ENCODE measurements at regions not wholly inside any gene's neighbourhood (a gene's known extent, or its start where the extent isn't known, plus 50 kb on each side); places are given as distances from the start of the nearest gene placed in this dataset.
A peak's percentile ranks its signal among the peaks of the same experiment; 100 is the strongest.
"Not testable (repeated sequence)": the region's sequence is repeated elsewhere in the genome, so short reads cannot be mapped to it uniquely, and the experiment has no call there.

DNA sequence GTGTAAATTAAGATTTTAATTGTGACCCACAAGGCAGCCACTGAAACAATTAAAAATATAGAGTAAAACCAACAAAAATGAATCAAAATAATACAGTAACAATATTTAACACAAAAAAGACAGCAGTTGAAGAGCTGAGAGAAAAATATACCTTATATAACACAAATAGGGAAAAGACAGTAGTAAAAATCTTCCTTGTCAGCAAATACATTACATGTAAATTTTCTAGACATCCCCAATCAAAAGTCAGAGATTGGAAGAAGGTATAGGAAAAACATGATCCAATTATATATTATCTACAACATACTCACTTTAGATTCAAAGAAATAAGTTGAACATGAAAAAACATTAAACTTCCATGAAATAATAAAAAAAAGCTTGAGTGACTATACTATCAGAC lies 330.8 kb downstream of the UBE2NL start:
- TF ChIP-seq ZFP36 (IDR thresholded peaks at IDR 0.05; ENCODE audit: borderline replicate concordance, partially characterized antibody) = no peak
- TF ChIP-seq TFCP2L1 (CRISPR knock-in tag; IDR thresholded peaks at IDR 0.05) = no peak
- TF ChIP-seq MAFK (IDR thresholded peaks at IDR 0.05; ENCODE audit: partially characterized antibody) = peak; percentile 23
- no peak for TF ChIP-seq ESRRA (IDR thresholded peaks at IDR 0.05; ENCODE audit: borderline replicate concordance, low read length)
- TF ChIP-seq EHF (CRISPR knock-in tag; IDR thresholded peaks at IDR 0.05) = no peak
- no peak for TF ChIP-seq EP300 (IDR thresholded peaks at IDR 0.05)
- ChIA-PET POLR2A (no interaction called here), CTCF (no interaction called here)
- no peaks in the 10 kb centered on the region for H3K9me3 ChIP-seq
- H3K4me1 ChIP-seq = no peaks in the 10 kb centered on the region
- no peak overlapping the region for H3K27ac ChIP-seq
- no peak overlapping the region for H3K4me2 ChIP-seq
- no peak for FAIRE-seq
- ATAC-seq = no peak
- no peak for DNase-seq (ENCODE audit: low read depth in 1 of 2, low spot score in 1 of 2)
- no peak overlapping the region for H3K4me3 ChIP-seq

DNA sequence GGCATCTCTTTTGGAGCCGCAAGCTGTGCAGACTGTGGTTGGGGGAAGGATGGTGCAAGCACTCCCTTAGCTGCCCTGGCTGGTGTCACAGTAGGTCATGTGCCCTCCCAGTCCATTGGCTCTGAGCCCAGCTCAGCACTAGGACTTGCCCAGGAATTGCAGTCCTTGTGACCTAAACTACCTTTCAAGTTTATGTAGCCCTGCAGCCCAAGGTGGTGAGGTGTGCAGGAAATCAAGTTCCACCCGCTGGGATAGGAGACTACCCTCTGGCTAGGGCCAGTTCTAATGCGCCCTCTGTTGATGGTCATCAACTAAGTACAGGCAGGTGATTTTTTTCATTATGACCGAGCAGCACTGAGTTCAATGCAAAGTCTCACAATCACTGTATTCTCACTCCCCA lies 335.2 kb downstream of the UBE2NL start:
- Histone ChIP-seq H3K4me1 (no peaks in the 10 kb centered on the region), H3K4me3 (no peak overlapping the region), H3K9me3 (no peaks in the 10 kb centered on the region), H3K27ac (no peak overlapping the region), H3K4me2 (no peak overlapping the region)
- ChIA-PET CTCF (no interaction called here), POLR2A (no interaction called here)
- 5% methylated on average over 4 of the region's 4 CpGs for whole genome bisulfite sequencing (ENCODE audit: missing lambda C conversion rate)
- TF ChIP-seq BHLHE40 (IDR thresholded peaks at IDR 0.05; ENCODE audit: low read depth, low read length) (no peak), FOSL2 (IDR thresholded peaks at IDR 0.05) (no peak), FOSL2 (CRISPR knock-in tag; IDR thresholded peaks at IDR 0.05) (no peak), PHF8 (IDR thresholded peaks at IDR 0.05; ENCODE audit: borderline replicate concordance, low read depth) (no peak), TFCP2L1 (CRISPR knock-in tag; IDR thresholded peaks at IDR 0.05) (no peak), RCOR1 (IDR thresholded peaks at IDR 0.05; ENCODE audit: low read depth, low read length) (no peak), SMC3 (IDR thresholded peaks at IDR 0.05) (no peak), HOXB13 (CRISPR knock-in tag; IDR thresholded peaks at IDR 0.05; ENCODE audit: low read depth) (no peak), CBX2 (IDR thresholded peaks at IDR 0.05; ENCODE audit: borderline replicate concordance, low read depth) (no peak), JUNB (IDR thresholded peaks at IDR 0.05) (no peak)
- TF ChIP-seq, protein P1, sequence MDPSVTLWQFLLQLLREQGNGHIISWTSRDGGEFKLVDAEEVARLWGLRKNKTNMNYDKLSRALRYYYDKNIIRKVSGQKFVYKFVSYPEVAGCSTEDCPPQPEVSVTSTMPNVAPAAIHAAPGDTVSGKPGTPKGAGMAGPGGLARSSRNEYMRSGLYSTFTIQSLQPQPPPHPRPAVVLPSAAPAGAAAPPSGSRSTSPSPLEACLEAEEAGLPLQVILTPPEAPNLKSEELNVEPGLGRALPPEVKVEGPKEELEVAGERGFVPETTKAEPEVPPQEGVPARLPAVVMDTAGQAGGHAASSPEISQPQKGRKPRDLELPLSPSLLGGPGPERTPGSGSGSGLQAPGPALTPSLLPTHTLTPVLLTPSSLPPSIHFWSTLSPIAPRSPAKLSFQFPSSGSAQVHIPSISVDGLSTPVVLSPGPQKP (IDR thresholded peaks at IDR 0.05; ENCODE audit: low read depth, low read length) = no peak
- TF ChIP-seq, protein P2, sequence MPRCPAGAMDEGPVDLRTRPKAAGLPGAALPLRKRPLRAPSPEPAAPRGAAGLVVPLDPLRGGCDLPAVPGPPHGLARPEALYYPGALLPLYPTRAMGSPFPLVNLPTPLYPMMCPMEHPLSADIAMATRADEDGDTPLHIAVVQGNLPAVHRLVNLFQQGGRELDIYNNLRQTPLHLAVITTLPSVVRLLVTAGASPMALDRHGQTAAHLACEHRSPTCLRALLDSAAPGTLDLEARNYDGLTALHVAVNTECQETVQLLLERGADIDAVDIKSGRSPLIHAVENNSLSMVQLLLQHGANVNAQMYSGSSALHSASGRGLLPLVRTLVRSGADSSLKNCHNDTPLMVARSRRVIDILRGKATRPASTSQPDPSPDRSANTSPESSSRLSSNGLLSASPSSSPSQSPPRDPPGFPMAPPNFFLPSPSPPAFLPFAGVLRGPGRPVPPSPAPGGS (IDR thresholded peaks at IDR 0.05) = no peak
- FAIRE-seq = no peak
- no peak for ATAC-seq
- no peak for DNase-seq (ENCODE audit: low read depth in 1 of 2, low spot score in 1 of 2)

DNA sequence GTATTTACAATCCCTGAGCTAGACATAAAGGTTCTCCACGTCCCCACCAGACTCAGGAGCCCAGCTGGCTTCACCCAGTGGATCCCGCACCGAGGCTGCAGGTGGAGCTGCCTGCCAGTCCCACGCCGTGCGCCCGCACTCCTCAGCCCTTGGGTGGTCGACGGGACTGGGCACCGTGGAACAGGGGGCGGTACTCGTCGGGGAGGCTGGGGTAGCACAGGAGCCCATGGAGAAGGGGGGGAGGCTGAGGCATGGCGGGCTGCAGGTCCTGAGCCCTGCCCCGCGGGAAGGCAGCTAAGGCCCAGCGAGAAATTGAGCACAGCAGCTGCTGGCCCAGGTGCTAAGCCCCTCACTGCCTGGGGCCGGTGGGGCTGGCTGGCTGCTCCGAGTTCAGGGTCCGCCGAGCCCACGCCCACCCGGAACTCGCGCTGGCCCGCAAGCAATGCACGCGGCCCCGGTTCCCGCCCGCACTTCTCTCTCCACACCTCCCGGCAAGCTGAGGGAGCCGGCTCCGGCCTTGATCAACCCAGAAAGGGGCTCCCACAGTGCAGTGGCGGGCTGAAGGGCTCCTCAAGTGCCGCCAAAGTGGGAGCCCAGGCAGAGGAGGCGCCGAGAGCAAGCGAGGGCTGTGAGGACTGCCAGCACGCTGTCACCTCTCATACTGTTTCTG lies 347.4 kb downstream of the UBE2NL start:
- POLR2A ChIA-PET; CTCF ChIA-PET; FAIRE-seq; H3K4me1 ChIP-seq; DNase-seq (ENCODE audit: low read depth in 1 of 2, low spot score in 1 of 2); H3K9me3 ChIP-seq; H3K4me2 ChIP-seq; ATAC-seq; H3K27ac ChIP-seq; H3K4me3 ChIP-seq: not testable (repeated sequence)
- 26% methylated on average over 4 of the region's 40 CpGs for WGBS (ENCODE audit: missing lambda C conversion rate)

DNA sequence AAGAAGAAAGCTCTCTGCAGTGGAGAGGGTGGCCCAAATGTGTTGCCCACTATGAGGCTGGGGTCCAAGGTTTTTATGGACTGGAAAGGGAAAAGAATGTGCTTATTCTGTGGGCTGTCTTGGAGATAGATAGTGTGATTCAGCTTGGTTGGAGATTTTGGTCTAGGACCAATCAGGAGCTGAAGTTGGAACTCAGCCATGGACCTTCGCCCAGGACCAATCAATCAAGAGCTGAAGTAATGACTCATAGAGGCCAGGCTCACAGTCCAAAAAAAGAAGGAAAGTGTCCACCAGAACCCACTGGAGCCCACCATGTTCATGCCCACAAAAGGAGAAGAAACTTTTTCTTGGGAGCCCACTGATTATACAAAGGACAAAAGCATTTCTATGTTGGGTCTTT lies 369.5 kb downstream of the UBE2NL start:
- ChIA-PET CTCF (no interaction called here), POLR2A (no interaction called here)
- DNase-seq (ENCODE audit: low read depth in 1 of 2, low spot score in 1 of 2) (no peak), ATAC-seq (no peak), FAIRE-seq (no peak)
- no peak overlapping the region for H3K27ac ChIP-seq
- H3K9me3 ChIP-seq = no peaks in the 10 kb centered on the region
- H3K4me3 ChIP-seq = no peak overlapping the region
- no peak overlapping the region for H3K4me2 ChIP-seq
- no peaks in the 10 kb centered on the region for H3K4me1 ChIP-seq
- TF ChIP-seq JUNB (IDR thresholded peaks at IDR 0.05) (no peak), EHMT2 (IDR thresholded peaks at IDR 0.05; ENCODE audit: low read depth) (no peak), EHF (CRISPR knock-in tag; IDR thresholded peaks at IDR 0.05) (no peak), HDAC2 (IDR thresholded peaks at IDR 0.05) (no peak), RNF2 (IDR thresholded peaks at IDR 0.05; ENCODE audit: borderline replicate concordance, low read depth) (no peak), FOSL2 (IDR thresholded peaks at IDR 0.05) (no peak), FOSL2 (CRISPR knock-in tag; IDR thresholded peaks at IDR 0.05) (no peak), CHD2 (IDR thresholded peaks at IDR 0.05; ENCODE audit: low read length, partially characterized antibody) (no peak), CHD4 (IDR thresholded peaks at IDR 0.05; ENCODE audit: borderline replicate concordance) (no peak), MAZ (IDR thresholded peaks at IDR 0.05; ENCODE audit: borderline replicate concordance, low read depth, low read length) (no peak), ZNF302 (CRISPR knock-in tag; IDR thresholded peaks at IDR 0.05) (no peak), HOXA7 (CRISPR knock-in tag; IDR thresholded peaks at IDR 0.05) (no peak), FOSB (CRISPR knock-in tag; IDR thresholded peaks at IDR 0.05) (no peak)
- TF ChIP-seq, protein P3, sequence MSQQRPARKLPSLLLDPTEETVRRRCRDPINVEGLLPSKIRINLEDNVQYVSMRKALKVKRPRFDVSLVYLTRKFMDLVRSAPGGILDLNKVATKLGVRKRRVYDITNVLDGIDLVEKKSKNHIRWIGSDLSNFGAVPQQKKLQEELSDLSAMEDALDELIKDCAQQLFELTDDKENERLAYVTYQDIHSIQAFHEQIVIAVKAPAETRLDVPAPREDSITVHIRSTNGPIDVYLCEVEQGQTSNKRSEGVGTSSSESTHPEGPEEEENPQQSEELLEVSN (IDR thresholded peaks at IDR 0.05; ENCODE audit: borderline replicate concordance, low read depth) = no peak
- TF ChIP-seq, protein P4, sequence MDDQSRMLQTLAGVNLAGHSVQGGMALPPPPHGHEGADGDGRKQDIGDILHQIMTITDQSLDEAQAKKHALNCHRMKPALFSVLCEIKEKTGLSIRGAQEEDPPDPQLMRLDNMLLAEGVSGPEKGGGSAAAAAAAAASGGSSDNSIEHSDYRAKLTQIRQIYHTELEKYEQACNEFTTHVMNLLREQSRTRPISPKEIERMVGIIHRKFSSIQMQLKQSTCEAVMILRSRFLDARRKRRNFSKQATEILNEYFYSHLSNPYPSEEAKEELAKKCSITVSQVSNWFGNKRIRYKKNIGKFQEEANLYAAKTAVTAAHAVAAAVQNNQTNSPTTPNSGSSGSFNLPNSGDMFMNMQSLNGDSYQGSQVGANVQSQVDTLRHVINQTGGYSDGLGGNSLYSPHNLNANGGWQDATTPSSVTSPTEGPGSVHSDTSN (IDR thresholded peaks at IDR 0.05) = no peak
- WGBS (ENCODE audit: missing lambda C conversion rate) = 8% methylated on average over 1 of the region's 1 CpG

Data from A549 (cell line).